ENCODE measurements at regions not wholly inside any gene's neighbourhood (a gene's known extent, or its start where the extent isn't known, plus 50 kb on each side); places are given as distances from the start of the nearest gene placed in this dataset.

DNA sequence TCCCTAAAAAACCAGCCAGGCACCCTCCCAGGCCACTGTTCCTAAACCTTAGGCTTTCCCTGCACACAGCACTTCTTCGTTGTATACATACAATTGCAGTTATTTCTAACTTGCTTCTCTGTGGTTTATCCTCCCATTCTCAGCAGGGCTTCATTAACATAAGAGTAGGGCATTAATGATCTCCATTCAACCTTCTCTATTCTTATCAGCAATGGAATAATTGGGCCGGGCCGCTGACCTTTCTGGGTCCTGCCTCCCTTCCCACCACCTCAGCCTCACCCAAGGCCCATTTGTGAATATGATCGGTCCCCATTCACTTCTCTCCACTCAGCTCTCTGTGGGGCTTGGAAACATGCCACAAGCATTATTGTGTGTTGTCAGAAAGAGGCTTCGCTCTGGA lies 184.2 kb downstream of the SUCLA2 start:
- no peak for DNase-seq
- TF ChIP-seq, protein P1, sequence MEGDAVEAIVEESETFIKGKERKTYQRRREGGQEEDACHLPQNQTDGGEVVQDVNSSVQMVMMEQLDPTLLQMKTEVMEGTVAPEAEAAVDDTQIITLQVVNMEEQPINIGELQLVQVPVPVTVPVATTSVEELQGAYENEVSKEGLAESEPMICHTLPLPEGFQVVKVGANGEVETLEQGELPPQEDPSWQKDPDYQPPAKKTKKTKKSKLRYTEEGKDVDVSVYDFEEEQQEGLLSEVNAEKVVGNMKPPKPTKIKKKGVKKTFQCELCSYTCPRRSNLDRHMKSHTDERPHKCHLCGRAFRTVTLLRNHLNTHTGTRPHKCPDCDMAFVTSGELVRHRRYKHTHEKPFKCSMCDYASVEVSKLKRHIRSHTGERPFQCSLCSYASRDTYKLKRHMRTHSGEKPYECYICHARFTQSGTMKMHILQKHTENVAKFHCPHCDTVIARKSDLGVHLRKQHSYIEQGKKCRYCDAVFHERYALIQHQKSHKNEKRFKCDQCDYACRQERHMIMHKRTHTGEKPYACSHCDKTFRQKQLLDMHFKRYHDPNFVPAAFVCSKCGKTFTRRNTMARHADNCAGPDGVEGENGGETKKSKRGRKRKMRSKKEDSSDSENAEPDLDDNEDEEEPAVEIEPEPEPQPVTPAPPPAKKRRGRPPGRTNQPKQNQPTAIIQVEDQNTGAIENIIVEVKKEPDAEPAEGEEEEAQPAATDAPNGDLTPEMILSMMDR (IDR thresholded peaks at IDR 0.05): no peak
- Mint-ChIP-seq H3K4me3 (no peak overlapping the region), H3K27me3 (ENCODE audit: low read depth, poor library complexity) (peaks cover 5% of the 10 kb centered on the region), H3K4me1 (no peaks in the 10 kb centered on the region), H3K27ac (no peak overlapping the region), H3K36me3 (ENCODE audit: low read depth) (no peaks in the 10 kb centered on the region), H3K9me3 (no peaks in the 10 kb centered on the region)

DNA sequence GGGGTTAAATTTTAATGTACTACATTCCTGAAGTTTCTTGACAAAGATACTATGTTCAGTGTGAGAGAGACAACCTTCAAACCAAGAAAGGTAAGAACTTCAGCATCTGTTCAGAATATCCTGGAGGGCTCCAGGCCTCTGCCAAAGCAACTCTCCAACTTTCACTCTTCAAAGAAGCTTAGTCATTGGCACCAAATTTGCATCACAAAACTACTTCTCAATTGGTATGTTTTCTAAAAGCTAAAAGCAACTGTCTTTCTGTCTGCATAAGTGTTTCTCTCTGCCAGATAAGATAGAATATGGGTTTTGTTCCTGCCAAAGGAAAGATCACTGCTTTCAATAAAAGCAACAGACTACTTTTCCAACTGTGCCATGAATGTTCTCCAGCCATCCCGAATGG lies 187.4 kb downstream of the SUCLA2 start:
- no peak overlapping the region for H3K4me3 Mint-ChIP-seq
- H3K27ac Mint-ChIP-seq: no peak overlapping the region
- H3K36me3 Mint-ChIP-seq (ENCODE audit: low read depth): no peaks in the 10 kb centered on the region

DNA sequence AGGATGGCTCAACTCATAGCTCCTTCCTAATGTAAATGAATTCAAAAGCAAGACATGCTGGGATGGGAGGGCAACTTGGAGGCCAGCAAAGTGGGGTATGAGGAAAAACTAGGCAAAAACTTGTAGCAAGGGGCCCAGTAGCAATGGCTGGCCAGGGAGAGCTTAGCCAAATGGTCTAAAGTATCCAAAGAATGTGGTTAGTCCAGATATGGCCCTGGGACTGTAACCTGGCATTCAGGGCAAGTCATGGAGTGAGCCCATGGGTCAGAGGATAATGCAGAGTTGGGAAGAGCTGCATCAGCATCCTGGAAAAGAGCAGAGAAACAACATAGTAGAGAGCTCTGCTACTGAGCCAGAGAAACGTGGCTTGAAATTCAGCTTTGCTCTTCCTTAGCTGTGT lies 191.7 kb downstream of the SUCLA2 start:
- H3K27me3 Mint-ChIP-seq (ENCODE audit: low read depth, poor library complexity): no peaks in the 10 kb centered on the region
- H3K4me3 Mint-ChIP-seq: no peak overlapping the region
- no peaks in the 10 kb centered on the region for H3K4me1 Mint-ChIP-seq
- no peak overlapping the region for H3K27ac Mint-ChIP-seq
- DNase-seq: no peak
- TF ChIP-seq, protein P1 (IDR thresholded peaks at IDR 0.05): no peak
- no peaks in the 10 kb centered on the region for H3K9me3 Mint-ChIP-seq
- H3K36me3 Mint-ChIP-seq (ENCODE audit: low read depth): no peaks in the 10 kb centered on the region

More for the DNA sequence above, 187.4 kb downstream of the SUCLA2 start:
- TF ChIP-seq, protein P1 (IDR thresholded peaks at IDR 0.05): no peak
- Mint-ChIP-seq H3K27me3 (ENCODE audit: low read depth, poor library complexity) (no peaks in the 10 kb centered on the region), H3K9me3 (no peaks in the 10 kb centered on the region), H3K4me1 (no peaks in the 10 kb centered on the region)
- no peak for DNase-seq

DNA sequence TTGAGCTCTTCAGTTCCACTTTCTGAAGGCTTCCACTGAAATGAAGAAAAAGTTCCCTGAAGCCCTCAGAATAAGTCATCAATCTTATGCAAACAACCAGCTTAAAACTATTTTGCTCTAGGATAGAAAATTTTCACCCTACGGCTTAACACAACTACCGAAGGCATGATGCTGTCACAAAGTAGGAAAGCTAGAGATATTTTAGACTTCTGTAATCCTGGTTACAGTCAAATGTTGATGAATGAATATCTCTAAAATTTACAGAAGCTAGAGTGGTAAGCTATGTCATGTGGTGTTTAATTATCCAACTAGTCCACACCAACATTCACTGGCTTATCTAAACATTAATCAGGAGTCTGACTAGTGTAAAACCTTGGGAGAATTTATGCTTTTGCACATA lies 197.9 kb downstream of the SUCLA2 start:
- TF ChIP-seq, protein P1 (IDR thresholded peaks at IDR 0.05): no peak
- Mint-ChIP-seq H3K27ac (no peak overlapping the region), H3K36me3 (ENCODE audit: low read depth) (no peaks in the 10 kb centered on the region), H3K4me3 (no peak overlapping the region), H3K27me3 (ENCODE audit: low read depth, poor library complexity) (no peaks in the 10 kb centered on the region), H3K4me1 (no peaks in the 10 kb centered on the region), H3K9me3 (peaks cover 8% of the 10 kb centered on the region)
- no peak for DNase-seq

DNA sequence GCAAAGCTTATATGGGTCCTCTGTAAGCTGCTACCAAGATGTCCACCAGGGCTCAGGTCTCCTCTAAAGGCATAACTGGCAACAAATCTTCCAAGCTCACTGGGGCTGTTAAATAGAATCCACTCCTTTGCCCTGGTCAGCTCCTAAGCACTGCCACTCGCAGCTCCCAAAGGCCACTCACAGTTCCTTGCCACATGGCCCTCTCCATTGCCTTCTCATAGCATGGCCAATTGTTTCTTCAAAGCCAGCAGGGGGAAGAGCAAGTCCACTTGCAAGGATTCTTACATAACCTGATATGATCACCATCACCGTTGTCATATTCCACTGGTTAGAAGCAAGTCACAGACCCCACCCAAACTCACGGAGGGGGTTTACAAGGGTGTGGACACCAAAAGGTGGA lies 199.5 kb downstream of the SUCLA2 start:
- no peak overlapping the region for H3K4me3 Mint-ChIP-seq
- no peak overlapping the region for H3K27ac Mint-ChIP-seq
- TF ChIP-seq, protein P1 (IDR thresholded peaks at IDR 0.05): no peak
- peaks cover 8% of the 10 kb centered on the region for H3K9me3 Mint-ChIP-seq
- H3K4me1 Mint-ChIP-seq: no peaks in the 10 kb centered on the region
- no peak for DNase-seq
- no peaks in the 10 kb centered on the region for H3K36me3 Mint-ChIP-seq (ENCODE audit: low read depth)
- H3K27me3 Mint-ChIP-seq (ENCODE audit: low read depth, poor library complexity): no peaks in the 10 kb centered on the region

DNA sequence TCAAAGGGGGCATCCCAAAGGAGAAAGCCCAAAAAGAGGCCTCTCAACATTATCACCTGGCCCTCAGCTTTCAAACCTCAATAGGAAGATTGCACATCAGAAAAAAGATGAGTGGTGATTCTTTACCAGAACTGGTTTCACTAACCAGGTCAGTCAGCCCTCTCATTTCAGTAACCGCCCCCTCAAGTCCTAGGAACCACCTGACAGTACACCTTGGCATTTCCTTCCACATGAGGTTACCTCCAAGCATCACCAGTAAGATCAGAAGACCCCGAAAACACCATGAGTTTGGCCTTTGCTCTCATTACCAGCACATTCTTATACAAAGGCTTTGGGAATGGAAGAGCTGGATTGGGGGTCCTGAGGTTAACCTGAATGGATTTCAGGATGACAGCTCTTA lies 200.5 kb downstream of the SUCLA2 start:
- H3K27ac Mint-ChIP-seq: no peak overlapping the region
- peaks cover 8% of the 10 kb centered on the region for H3K9me3 Mint-ChIP-seq
- no peaks in the 10 kb centered on the region for H3K36me3 Mint-ChIP-seq (ENCODE audit: low read depth)
- TF ChIP-seq, protein P1 (IDR thresholded peaks at IDR 0.05): no peak
- H3K4me1 Mint-ChIP-seq: no peaks in the 10 kb centered on the region
- no peak for DNase-seq
- H3K4me3 Mint-ChIP-seq: no peak overlapping the region
- no peaks in the 10 kb centered on the region for H3K27me3 Mint-ChIP-seq (ENCODE audit: low read depth, poor library complexity)

Measured in nephron progenitor cell (in vitro differentiated cells).